ENCODE measurements at regions not wholly inside any gene's neighbourhood (a gene's known extent, or its start where the extent isn't known, plus 50 kb on each side); places are given as distances from the start of the nearest gene placed in this dataset.

- intact Hi-C loops (cut with DNase I), result no loop called here
- Histone ChIP-seq H3K4me3 (no peak overlapping the region), H3K27ac (no peak overlapping the region), H3K9me3 (no peaks in the 10 kb centered on the region), H3K27me3 (no peaks in the 10 kb centered on the region), H3K36me3 (no peaks in the 10 kb centered on the region), H3K4me1 (no peaks in the 10 kb centered on the region)
- no peak for DNase-seq
- 92 to 100% methylated on average over 2 of the region's 2 CpGs for WGBS, 2 donors
- no peak for TF ChIP-seq POLR2A (IDR thresholded peaks at IDR 0.05)
- TF ChIP-seq CTCF (IDR thresholded peaks at IDR 0.05), result no peak
These were observed 254.5 kb downstream of the RASEF start for GRCh38 chr9:82808478-82808877.

- intact Hi-C loops (cut with DNase I), result no loop called here
- DNase-seq, result no peak
- 63 to 78% methylated on average over 1 of the region's 1 CpG for WGBS, 2 donors
These were observed 252.0 kb downstream of the RASEF start for GRCh38 chr9:82810915-82811314.

GRCh38 chr9:82819260-82819659 lies 243.7 kb downstream of the RASEF start:
- Histone ChIP-seq H3K9me3 (no peaks in the 10 kb centered on the region), H3K4me1 (no peaks in the 10 kb centered on the region), H3K36me3 (no peaks in the 10 kb centered on the region), H3K27me3 (no peaks in the 10 kb centered on the region), H3K27ac (no peak overlapping the region), H3K4me3 (no peak overlapping the region)
- intact Hi-C loops (cut with DNase I), result no loop called here
- TF ChIP-seq POLR2A (IDR thresholded peaks at IDR 0.05), result no peak
- no peak for TF ChIP-seq CTCF (IDR thresholded peaks at IDR 0.05)
- no peak for DNase-seq
- WGBS, 2 donors, result 76 to 77% methylated on average over 2 of the region's 2 CpGs

More at GRCh38 chr9:82810915-82811314, 252.0 kb downstream of the RASEF start:
- no peaks in the 10 kb centered on the region for H3K36me3 ChIP-seq
- TF ChIP-seq CTCF (IDR thresholded peaks at IDR 0.05), result no peak
- TF ChIP-seq POLR2A (IDR thresholded peaks at IDR 0.05), result no peak
- no peak overlapping the region for H3K27ac ChIP-seq
- H3K9me3 ChIP-seq, result no peaks in the 10 kb centered on the region
- H3K4me1 ChIP-seq, result no peaks in the 10 kb centered on the region
- no peak overlapping the region for H3K4me3 ChIP-seq
- no peaks in the 10 kb centered on the region for H3K27me3 ChIP-seq

- intact Hi-C loops (cut with DNase I), result no loop called here
These were observed 242.8 kb downstream of the RASEF start for GRCh38 chr9:82820186-82820585.

DNA sequence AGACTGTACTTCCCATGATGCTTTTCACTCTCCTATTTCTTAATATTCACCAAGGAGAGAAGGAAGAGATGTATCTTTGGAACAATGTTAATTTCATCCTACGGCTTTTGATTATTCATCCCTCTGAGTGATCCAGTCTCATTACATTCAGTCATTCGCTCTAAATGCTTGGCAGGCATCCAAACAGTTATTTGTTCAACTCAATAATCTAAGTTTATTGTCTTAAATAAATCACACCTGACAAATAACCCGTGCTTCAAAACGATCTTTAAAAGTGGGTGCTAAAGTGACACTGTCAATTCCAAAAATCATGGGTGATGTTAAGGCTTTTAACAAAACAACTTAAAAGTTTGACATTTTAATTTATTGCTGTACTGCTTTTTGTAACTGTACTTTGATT lies 233.1 kb downstream of the RASEF start:
- DNase-seq, result no peak

More at GRCh38 chr9:82820186-82820585, 242.8 kb downstream of the RASEF start:
- Histone ChIP-seq H3K9me3 (no peaks in the 10 kb centered on the region), H3K36me3 (no peaks in the 10 kb centered on the region), H3K27me3 (no peaks in the 10 kb centered on the region), H3K4me3 (no peak overlapping the region), H3K27ac (no peak overlapping the region), H3K4me1 (no peaks in the 10 kb centered on the region)
- TF ChIP-seq POLR2A (IDR thresholded peaks at IDR 0.05), result no peak
- TF ChIP-seq CTCF (IDR thresholded peaks at IDR 0.05), result no peak
- DNase-seq, result no peak
- 42 to 58% methylated on average over 1 of the region's 1 CpG for WGBS, 2 donors

More for the DNA sequence above, 233.1 kb downstream of the RASEF start:
- no peaks in the 10 kb centered on the region for H3K4me1 ChIP-seq
- intact Hi-C loops (cut with DNase I), result no loop called here
- H3K27ac ChIP-seq, result no peak overlapping the region
- TF ChIP-seq CTCF (IDR thresholded peaks at IDR 0.05), result no peak
- TF ChIP-seq POLR2A (IDR thresholded peaks at IDR 0.05), result no peak
- no peak overlapping the region for H3K4me3 ChIP-seq
- no peaks in the 10 kb centered on the region for H3K9me3 ChIP-seq
- no peaks in the 10 kb centered on the region for H3K36me3 ChIP-seq
- no peaks in the 10 kb centered on the region for H3K27me3 ChIP-seq
- WGBS, 2 donors, result 20 to 26% methylated on average over 4 of the region's 4 CpGs

All from esophagus squamous epithelium (tissue), 5 donors.